ENCODE measurements at regions not wholly inside any gene's neighbourhood (a gene's known extent, or its start where the extent isn't known, plus 50 kb on each side); places are given as distances from the start of the nearest gene placed in this dataset.
A peak's percentile ranks its signal among the peaks of the same experiment; 100 is the strongest.

GRCh38 chr12:46934374-46935111, 108.7 kb upstream of the SLC38A4 start:
- H3K9me3 Mint-ChIP-seq: peaks cover 16% of the 10 kb centered on the region
- POLR2A ChIA-PET: no interaction called here
- no peaks in the 10 kb centered on the region; the same call in 1 of the 2 replicates for H3K27me3 Mint-ChIP-seq (ENCODE audit: low read depth)
- DNase-seq (ENCODE audit: low spot score) (no peak), ATAC-seq (no peak)
- peaks cover 7% of the 10 kb centered on the region for H3K36me3 Mint-ChIP-seq
- CTCF ChIA-PET: interaction anchor here (1.0 to 1.1 kb wide), 2 partner anchors 49 to 125 kb away, joined by 3 to 4 read pairs; no protein-coding TSS in a partner anchor
- H3K27ac Mint-ChIP-seq: no peak overlapping the region
- peaks cover 4% of the 10 kb centered on the region; the same call in 1 of the 2 replicates for H3K4me1 Mint-ChIP-seq
- no peak for TF ChIP-seq NR1H2 (CRISPR knock-in tag; IDR thresholded peaks at IDR 0.05)
- TF ChIP-seq ZNF232 (CRISPR knock-in tag; IDR thresholded peaks at IDR 0.05): no peak
- TF ChIP-seq GABPB1 (CRISPR knock-in tag; IDR thresholded peaks at IDR 0.05): 0 out of 2 replicates have a peak, but pooled peaks have one; percentile 11
- TF ChIP-seq ZNF263 (CRISPR knock-in tag; IDR thresholded peaks at IDR 0.05; ENCODE audit: low read depth): no peak
- no peak for TF ChIP-seq CBFB (CRISPR knock-in tag; IDR thresholded peaks at IDR 0.05; ENCODE audit: low read depth)
- H3K4me3 Mint-ChIP-seq: no peak overlapping the region

- ATAC-seq: no peak
- ChIA-PET CTCF (no interaction called here), POLR2A (no interaction called here)
- H3K27ac Mint-ChIP-seq: no peak overlapping the region
- TF ChIP-seq FOXP4 (CRISPR knock-in tag; IDR thresholded peaks at IDR 0.05): no peak
- TF ChIP-seq NFYB (CRISPR knock-in tag; conservative IDR thresholded peaks at IDR 0.05; ENCODE audit: low read depth): no peak
- no peak for TF ChIP-seq CBFB (CRISPR knock-in tag; IDR thresholded peaks at IDR 0.05; ENCODE audit: low read depth)
- TF ChIP-seq ATF3 (CRISPR knock-in tag; conservative IDR thresholded peaks at IDR 0.05): no peak
- no peak for TF ChIP-seq USF1 (CRISPR knock-in tag; IDR thresholded peaks at IDR 0.05)
- no peak for TF ChIP-seq ZNF281 (CRISPR knock-in tag; IDR thresholded peaks at IDR 0.05)
- TF ChIP-seq ZNF138 (CRISPR knock-in tag; conservative IDR thresholded peaks at IDR 0.05): no peak
- TF ChIP-seq MXD4 (CRISPR knock-in tag; IDR thresholded peaks at IDR 0.05; ENCODE audit: borderline replicate concordance): no peak
- H3K4me1 Mint-ChIP-seq: peaks cover 4% of the 10 kb centered on the region; the same call in 1 of the 2 replicates
- no peak for DNase-seq (ENCODE audit: low spot score)
- H3K4me3 Mint-ChIP-seq: no peak overlapping the region
- H3K9me3 Mint-ChIP-seq: peaks cover 16% of the 10 kb centered on the region
- peaks cover 7% of the 10 kb centered on the region for H3K36me3 Mint-ChIP-seq
- no peaks in the 10 kb centered on the region; the same call in 1 of the 2 replicates for H3K27me3 Mint-ChIP-seq (ENCODE audit: low read depth)
These were observed 109.6 kb upstream of the SLC38A4 start for GRCh38 chr12:46935271-46935847.

GRCh38 chr12:46936042-46936441, 110.2 kb upstream of the SLC38A4 start:
- Mint-ChIP-seq H3K9me3 (peaks cover 11% of the 10 kb centered on the region), H3K27ac (no peak overlapping the region), H3K27me3 (ENCODE audit: low read depth) (no peaks in the 10 kb centered on the region; the same call in 1 of the 2 replicates), H3K36me3 (peaks cover 7% of the 10 kb centered on the region), H3K4me3 (no peak overlapping the region), H3K4me1 (peaks cover 4% of the 10 kb centered on the region; the same call in 1 of the 2 replicates)
- CTCF ChIA-PET: interaction anchor here (0.8 kb wide), 1 partner anchor 256 kb away, joined by 3 read pairs; no protein-coding TSS in a partner anchor
- no peak for ATAC-seq
- POLR2A ChIA-PET: no interaction called here
- DNase-seq (ENCODE audit: low spot score): no peak
- TF ChIP-seq ATF6 (CRISPR knock-in tag; IDR thresholded peaks at IDR 0.05) (no peak), E2F4 (CRISPR knock-in tag; IDR thresholded peaks at IDR 0.05; ENCODE audit: borderline replicate concordance, low read depth) (no peak), NFYB (CRISPR knock-in tag; conservative IDR thresholded peaks at IDR 0.05; ENCODE audit: low read depth) (no peak), ARID4B (CRISPR knock-in tag; IDR thresholded peaks at IDR 0.05; ENCODE audit: borderline replicate concordance) (no peak), ZNF263 (CRISPR knock-in tag; IDR thresholded peaks at IDR 0.05; ENCODE audit: low read depth) (no peak)

Data from WTC11 (cell line).